Osteoblast (primary cell): ENCODE measurements at regions not wholly inside any gene's neighbourhood (a gene's known extent, or its start where the extent isn't known, plus 50 kb on each side); places are given as distances from the start of the nearest gene placed in this dataset.
A peak's percentile ranks its signal among the peaks of the same experiment; 100 is the strongest.

ENCODE experiments used
- DNase-seq: peaks from one replicate; pipeline ENCODE4 v3.0.0; 2011; ENCODE audit warnings: low spot score, mixed read lengths; ENCODE audit not compliant: insufficient read length; ENCODE audit errors: missing footprints
- H2AFZ ChIP-seq: 2 replicates; pipeline ENCODE4 v1.6.0; 2011; ENCODE audit warnings: mild to moderate bottlenecking, low read length
- H3K27ac ChIP-seq: 2 replicates; pipeline ENCODE4 v1.5.1; 2011; ENCODE audit warnings: mild to moderate bottlenecking, low read depth, low read length, moderate library complexity
- H3K27me3 ChIP-seq: 2 replicates; pipeline ENCODE4 v1.6.0; 2012; ENCODE audit warnings: mild to moderate bottlenecking, control low read depth, inconsistent platforms, low read length, moderate library complexity; ENCODE audit not compliant: insufficient read depth
- H3K36me3 ChIP-seq: 2 replicates; pipeline ENCODE4 v1.5.1; 2011; ENCODE audit warnings: mild to moderate bottlenecking, low read length, control low read depth, moderate library complexity; ENCODE audit not compliant: insufficient read depth
- H3K4me1 ChIP-seq: 2 replicates; pipeline ENCODE4 v1.5.1; 2011; ENCODE audit warnings: mild to moderate bottlenecking, low read length, control low read depth, moderate library complexity; ENCODE audit not compliant: insufficient read depth
- H3K4me2 ChIP-seq: 2 replicates; pipeline ENCODE4 v1.6.0; 2011; ENCODE audit warnings: mild to moderate bottlenecking, low read length; ENCODE audit not compliant: insufficient read depth
- H3K4me3 ChIP-seq: fragments of 200-600 bp; sonication (generic); 3 replicates; pipeline ENCODE4 v1.5.1; 2012; ENCODE audit warnings: mild to moderate bottlenecking, low read length, inconsistent platforms; ENCODE audit not compliant: insufficient read depth
- H3K79me2 ChIP-seq: 2 replicates; pipeline ENCODE4 v1.6.0; 2012; ENCODE audit warnings: mild to moderate bottlenecking, low read length, control low read depth, inconsistent platforms; ENCODE audit not compliant: insufficient read depth
- H3K9me3 ChIP-seq: 2 replicates; pipeline ENCODE4 v1.5.1; 2011; ENCODE audit warnings: low read depth, low read length, control low read depth
- H4K20me1 ChIP-seq: 2 replicates; pipeline ENCODE4 v1.6.0; 2012; ENCODE audit warnings: mild to moderate bottlenecking, low read length, control low read depth; ENCODE audit not compliant: insufficient read depth
- CTCF ChIP-seq: IDR thresholded peaks from 2 replicates; pipeline ENCODE4 v1.5.1; 2011; ENCODE audit warnings: mild to moderate bottlenecking, low read depth, low read length, moderate library complexity; ENCODE audit errors: extremely low read depth

DNA sequence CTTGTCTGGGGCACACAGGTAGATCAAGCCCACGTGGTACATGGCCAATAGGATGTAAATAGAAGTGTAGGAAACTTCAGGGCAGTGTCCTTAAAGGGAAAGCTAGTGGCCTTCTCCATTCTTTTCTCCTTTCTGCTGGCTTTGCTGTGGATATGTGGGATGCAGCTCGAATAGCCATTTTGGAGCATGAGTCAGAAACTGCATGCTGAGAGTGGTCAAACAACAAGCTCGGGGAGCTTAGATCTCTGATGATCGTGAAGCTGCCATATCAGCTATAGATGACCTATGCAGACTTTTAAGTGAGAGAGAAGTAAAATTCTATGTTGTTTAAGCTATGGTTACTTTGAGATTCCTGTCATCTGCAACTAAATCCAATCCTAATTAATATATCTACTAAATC is 241.3 kb upstream of the DAAM1 start:
- Histone ChIP-seq H4K20me1 (no peaks in the 10 kb centered on the region), H3K36me3 (no peaks in the 10 kb centered on the region), H3K27me3 (no peaks in the 10 kb centered on the region), H3K4me3 (no peak overlapping the region), H3K4me1 (peaks cover 3% of the 10 kb centered on the region), H2AFZ (no peak overlapping the region), H3K9me3 (no peaks in the 10 kb centered on the region), H3K4me2 (no peak overlapping the region), H3K27ac (no peak overlapping the region), H3K79me2 (no peaks in the 10 kb centered on the region)
- no peak for DNase-seq
- no peak for TF ChIP-seq CTCF

GRCh38 chr14:58947814-58948445 is 240.5 kb upstream of the DAAM1 start:
- no peak for DNase-seq
- Histone ChIP-seq H3K79me2 (no peaks in the 10 kb centered on the region), H3K9me3 (no peaks in the 10 kb centered on the region), H3K27ac (no peak overlapping the region), H2AFZ (no peak overlapping the region), H3K4me3 (no peak overlapping the region), H4K20me1 (no peaks in the 10 kb centered on the region), H3K4me1 (no peaks in the 10 kb centered on the region), H3K4me2 (no peak overlapping the region), H3K27me3 (no peaks in the 10 kb centered on the region), H3K36me3 (no peaks in the 10 kb centered on the region)
- peak; percentile 22 for TF ChIP-seq CTCF

GRCh38 chr14:58950555-58950954 is 237.9 kb upstream of the DAAM1 start:
- no peak for DNase-seq

GRCh38 chr14:58951143-58951542 is 237.3 kb upstream of the DAAM1 start:
- Histone ChIP-seq H3K4me3 (no peak overlapping the region), H3K9me3 (no peaks in the 10 kb centered on the region), H3K36me3 (no peaks in the 10 kb centered on the region), H2AFZ (no peak overlapping the region), H4K20me1 (no peaks in the 10 kb centered on the region), H3K4me2 (no peak overlapping the region), H3K79me2 (no peaks in the 10 kb centered on the region), H3K27me3 (no peaks in the 10 kb centered on the region), H3K27ac (no peak overlapping the region), H3K4me1 (peaks cover 13% of the 10 kb centered on the region)
- TF ChIP-seq CTCF: no peak
- DNase-seq: no peak

More at GRCh38 chr14:58950555-58950954, 237.9 kb upstream of the DAAM1 start:
- H3K4me3 ChIP-seq: no peak overlapping the region
- H2AFZ ChIP-seq: no peak overlapping the region
- H3K4me2 ChIP-seq: no peak overlapping the region
- H3K4me1 ChIP-seq: peaks cover 9% of the 10 kb centered on the region
- no peak overlapping the region for H3K27ac ChIP-seq
- H3K79me2 ChIP-seq: no peaks in the 10 kb centered on the region
- H3K27me3 ChIP-seq: no peaks in the 10 kb centered on the region
- H4K20me1 ChIP-seq: no peaks in the 10 kb centered on the region
- H3K9me3 ChIP-seq: no peaks in the 10 kb centered on the region
- TF ChIP-seq CTCF: no peak
- H3K36me3 ChIP-seq: no peaks in the 10 kb centered on the region
